NOMO-1 (cell line): ENCODE measurements at regions not wholly inside any gene's neighbourhood (a gene's known extent, or its start where the extent isn't known, plus 50 kb on each side); places are given as distances from the start of the nearest gene placed in this dataset.

Source experiments
- DNase-seq, 2 experiments: peaks; one replicate each; lab custom pipeline; 2025; ENCODE audit not compliant: unreplicated experiment in 2 of 2; lab: John Stamatoyannopoulos, UW

GRCh38 chr18:41378598-41378997 lies 576.4 kb upstream of the PIK3C3 start:
- no peak for DNase-seq

- DNase-seq: no peak
Measured at GRCh38 chr18:41373612-41374011, 581.4 kb upstream of the PIK3C3 start.

GRCh38 chr18:41372046-41372665 lies 582.9 kb upstream of the PIK3C3 start:
- DNase-seq: no peak

- DNase-seq: no peak
Measured at GRCh38 chr18:41371156-41372045, 583.6 kb upstream of the PIK3C3 start.

GRCh38 chr18:41370740-41371139 lies 584.3 kb upstream of the PIK3C3 start:
- no peak for DNase-seq

GRCh38 chr18:41357708-41358107 lies 597.3 kb upstream of the PIK3C3 start:
- DNase-seq: no peak

GRCh38 chr18:41353777-41354528 lies 601.1 kb upstream of the PIK3C3 start:
- no peak for DNase-seq

- no peak for DNase-seq
Measured at GRCh38 chr18:41351430-41351829, 603.6 kb upstream of the PIK3C3 start.

GRCh38 chr18:41347057-41347456 lies 608.0 kb upstream of the PIK3C3 start:
- DNase-seq: no peak

GRCh38 chr18:41343808-41344207 lies 611.2 kb upstream of the PIK3C3 start:
- no peak for DNase-seq

GRCh38 chr18:41338341-41338740 lies 616.7 kb upstream of the PIK3C3 start:
- no peak for DNase-seq

- no peak for DNase-seq
Measured at GRCh38 chr18:41331661-41332060, 623.4 kb upstream of the PIK3C3 start.

- no peak for DNase-seq
Measured at GRCh38 chr18:41326311-41326710, 628.7 kb upstream of the PIK3C3 start.

- DNase-seq: no peak
Measured at GRCh38 chr18:41324934-41325333, 630.1 kb upstream of the PIK3C3 start.

GRCh38 chr18:41324020-41324791 lies 630.8 kb upstream of the PIK3C3 start:
- DNase-seq: no peak

GRCh38 chr18:41323044-41323443 lies 632.0 kb upstream of the PIK3C3 start:
- DNase-seq: no peak

- DNase-seq: no peak
Measured at GRCh38 chr18:41320100-41320499, 634.9 kb upstream of the PIK3C3 start.

- no peak for DNase-seq
Measured at GRCh38 chr18:41315134-41315533, 639.9 kb upstream of the PIK3C3 start.

GRCh38 chr18:41311571-41312547 lies 643.2 kb upstream of the PIK3C3 start:
- no peak for DNase-seq

- no peak for DNase-seq
Measured at GRCh38 chr18:41297740-41298139, 657.3 kb upstream of the PIK3C3 start.
